Mucosa of descending colon (tissue), 3 donors: ENCODE measurements at regions not wholly inside any gene's neighbourhood (a gene's known extent, or its start where the extent isn't known, plus 50 kb on each side); places are given as distances from the start of the nearest gene placed in this dataset.
"Not testable (repeated sequence)": the region's sequence is repeated elsewhere in the genome, so short reads cannot be mapped to it uniquely, and the experiment has no call there.

ENCODE experiments used
- ATAC-seq: fragments of 200-7000 bp; cut with Tn5 transposase; one replicate; pipeline ENCODE4 v1.9.1; 2020; ENCODE audit warnings: mild to moderate bottlenecking, moderate library complexity
- DNase-seq, 3 donors: peaks; one replicate each; pipeline ENCODE4 v3.0.0-alpha.2; 2020
- H3K36me3 ChIP-seq: fragments of 200-600 bp; one replicate; pipeline ENCODE4 v1.8.0; 2021; ENCODE audit warnings: low read depth, mild to moderate bottlenecking
- H3K4me1 ChIP-seq: fragments of 200-600 bp; one replicate; pipeline ENCODE4 v1.8.0; 2021; ENCODE audit warnings: low read depth, mild to moderate bottlenecking
- H3K4me3 ChIP-seq: fragments of 200-600 bp; one replicate; pipeline ENCODE4 v1.8.0; 2021; ENCODE audit warnings: mild to moderate bottlenecking
- H3K9me3 ChIP-seq: fragments of 200-600 bp; one replicate; pipeline ENCODE4 v1.8.0; 2021; ENCODE audit warnings: mild to moderate bottlenecking
- intact Hi-C, 2 donors: fragments of 100-400 bp; cut with DNase I in 1 of 2; cut with micrococcal nuclease in 1 of 2; formaldehyde crosslinking; loops; one replicate each; pipeline versions ENCODE4 v1.11.0 to v1.11.1; 2022; cut with DNase I, micrococcal nuclease
- TF ChIP-seq, protein P1 (sequence below): fragments of 200-600 bp; IDR thresholded peaks from one replicate; pipeline ENCODE4 v1.8.0; 2022; ENCODE audit warnings: antibody characterized with exemption, mild to moderate bottlenecking
- donor health status: DM: no; HTN: no; CAD: no; lungs with moderate emphysema.
- donor health status: DM: no; HTN: no; CAD: no.
- donor health status: DM: no; HTN: yes; CAD: no.

DNA sequence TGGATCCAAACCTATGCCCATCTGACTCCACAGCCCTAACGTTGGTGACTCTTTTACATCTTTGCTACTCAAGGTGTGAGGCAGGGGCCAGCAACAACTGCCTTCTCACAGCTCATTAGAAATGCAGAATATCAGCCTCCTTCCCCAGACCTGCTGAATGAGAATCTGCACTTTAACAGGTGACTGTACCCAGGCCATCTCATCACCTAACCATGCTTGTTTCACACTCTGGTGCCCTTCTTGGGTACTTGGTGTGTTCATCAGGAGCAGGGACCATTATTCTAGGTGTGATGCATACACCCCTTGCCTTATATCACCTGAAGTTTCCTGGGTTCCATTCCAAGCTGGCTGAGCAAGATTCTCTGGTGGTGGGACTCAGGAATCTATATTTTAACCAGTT is 196.3 kb upstream of the LMCD1 start:
- no peaks in the 10 kb centered on the region for H3K9me3 ChIP-seq
- no peaks in the 10 kb centered on the region for H3K36me3 ChIP-seq
- no peaks in the 10 kb centered on the region for H3K4me1 ChIP-seq
- intact Hi-C loops = no loop called here
- TF ChIP-seq, protein P1, sequence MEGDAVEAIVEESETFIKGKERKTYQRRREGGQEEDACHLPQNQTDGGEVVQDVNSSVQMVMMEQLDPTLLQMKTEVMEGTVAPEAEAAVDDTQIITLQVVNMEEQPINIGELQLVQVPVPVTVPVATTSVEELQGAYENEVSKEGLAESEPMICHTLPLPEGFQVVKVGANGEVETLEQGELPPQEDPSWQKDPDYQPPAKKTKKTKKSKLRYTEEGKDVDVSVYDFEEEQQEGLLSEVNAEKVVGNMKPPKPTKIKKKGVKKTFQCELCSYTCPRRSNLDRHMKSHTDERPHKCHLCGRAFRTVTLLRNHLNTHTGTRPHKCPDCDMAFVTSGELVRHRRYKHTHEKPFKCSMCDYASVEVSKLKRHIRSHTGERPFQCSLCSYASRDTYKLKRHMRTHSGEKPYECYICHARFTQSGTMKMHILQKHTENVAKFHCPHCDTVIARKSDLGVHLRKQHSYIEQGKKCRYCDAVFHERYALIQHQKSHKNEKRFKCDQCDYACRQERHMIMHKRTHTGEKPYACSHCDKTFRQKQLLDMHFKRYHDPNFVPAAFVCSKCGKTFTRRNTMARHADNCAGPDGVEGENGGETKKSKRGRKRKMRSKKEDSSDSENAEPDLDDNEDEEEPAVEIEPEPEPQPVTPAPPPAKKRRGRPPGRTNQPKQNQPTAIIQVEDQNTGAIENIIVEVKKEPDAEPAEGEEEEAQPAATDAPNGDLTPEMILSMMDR = no peak
- no peak for DNase-seq
- H3K4me3 ChIP-seq = no peak overlapping the region
- ATAC-seq = no peak

DNA sequence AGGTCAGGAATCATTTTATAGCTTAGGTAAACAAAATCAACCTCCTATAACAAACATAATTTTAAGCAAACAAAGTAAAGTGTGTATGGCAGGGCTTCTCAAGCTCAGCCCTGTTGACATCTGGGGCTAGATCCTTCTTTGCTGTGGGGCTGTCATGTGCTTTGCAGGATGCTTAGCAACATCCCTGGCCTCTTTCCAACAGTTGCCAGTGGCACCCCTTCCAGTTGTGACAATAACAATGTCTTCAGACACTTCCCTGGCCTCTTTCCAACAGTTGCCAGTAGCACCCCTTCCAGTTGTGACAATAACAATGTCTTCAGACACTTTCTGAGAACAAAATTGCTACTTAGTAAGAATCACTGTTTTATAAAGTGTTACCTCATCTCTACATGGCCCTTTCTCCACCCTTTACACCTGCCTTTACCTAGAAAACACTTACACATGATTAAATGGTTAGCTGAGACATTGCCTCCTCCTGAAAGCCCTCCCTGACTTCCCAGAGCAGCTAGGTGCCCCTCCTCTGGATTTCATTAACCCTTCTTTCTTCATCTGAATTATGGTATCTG is 194.0 kb upstream of the LMCD1 start:
- Histone ChIP-seq H3K4me3 (no peak overlapping the region), H3K36me3 (no peaks in the 10 kb centered on the region), H3K4me1 (no peaks in the 10 kb centered on the region), H3K9me3 (no peaks in the 10 kb centered on the region)
- TF ChIP-seq, protein P1 = no peak
- no peak for ATAC-seq
- DNase-seq = no peak
- intact Hi-C loops = no loop called here

DNA sequence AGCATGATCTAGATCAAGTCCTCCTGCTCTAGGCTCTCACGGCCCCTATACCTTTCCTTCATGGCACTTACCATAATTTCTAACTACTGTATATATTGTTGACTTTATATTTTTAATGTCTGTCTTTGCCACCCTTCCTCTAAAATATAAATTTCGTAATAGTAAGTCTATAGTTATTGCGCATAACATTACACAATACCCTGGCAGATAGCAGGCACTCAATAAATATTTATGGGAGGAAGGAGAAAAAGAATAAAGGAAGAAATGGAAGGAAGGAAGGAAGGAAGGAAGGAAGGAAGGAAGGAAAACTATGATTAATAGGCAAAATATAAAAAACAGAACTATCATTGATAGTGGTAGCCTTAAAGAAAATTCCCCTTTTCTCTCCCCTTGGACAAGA is 190.3 kb upstream of the LMCD1 start:
- Histone ChIP-seq H3K36me3 (no peaks in the 10 kb centered on the region), H3K9me3 (no peaks in the 10 kb centered on the region), H3K4me3 (no peak overlapping the region), H3K4me1 (no peaks in the 10 kb centered on the region)
- no peak for ATAC-seq
- DNase-seq = no peak
- TF ChIP-seq, protein P1 = no peak
- intact Hi-C loops = no loop called here

DNA sequence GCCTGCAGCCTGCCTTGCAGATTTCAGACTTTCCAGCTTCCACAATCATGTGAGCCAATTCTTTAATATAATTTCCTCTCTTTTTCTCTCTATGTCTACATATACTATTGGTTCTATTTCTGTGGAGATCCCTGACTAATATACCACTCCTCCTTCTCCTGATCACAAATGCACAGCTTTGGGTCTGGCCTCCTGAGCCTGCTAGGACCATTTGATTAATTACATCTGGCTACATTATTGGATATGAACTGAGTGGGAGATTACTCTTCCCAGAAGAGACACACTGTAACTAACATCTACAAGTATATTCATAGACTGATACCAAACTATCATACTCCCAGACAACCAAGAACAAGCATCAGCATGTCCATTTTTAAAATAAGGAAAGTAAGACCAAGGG is 188.9 kb upstream of the LMCD1 start:
- ATAC-seq (no peak), DNase-seq (no peak)
- Histone ChIP-seq H3K4me3 (no peak overlapping the region), H3K4me1 (no peaks in the 10 kb centered on the region), H3K36me3 (no peaks in the 10 kb centered on the region), H3K9me3 (no peaks in the 10 kb centered on the region)
- TF ChIP-seq, protein P1 = no peak
- intact Hi-C loops = no loop called here

DNA sequence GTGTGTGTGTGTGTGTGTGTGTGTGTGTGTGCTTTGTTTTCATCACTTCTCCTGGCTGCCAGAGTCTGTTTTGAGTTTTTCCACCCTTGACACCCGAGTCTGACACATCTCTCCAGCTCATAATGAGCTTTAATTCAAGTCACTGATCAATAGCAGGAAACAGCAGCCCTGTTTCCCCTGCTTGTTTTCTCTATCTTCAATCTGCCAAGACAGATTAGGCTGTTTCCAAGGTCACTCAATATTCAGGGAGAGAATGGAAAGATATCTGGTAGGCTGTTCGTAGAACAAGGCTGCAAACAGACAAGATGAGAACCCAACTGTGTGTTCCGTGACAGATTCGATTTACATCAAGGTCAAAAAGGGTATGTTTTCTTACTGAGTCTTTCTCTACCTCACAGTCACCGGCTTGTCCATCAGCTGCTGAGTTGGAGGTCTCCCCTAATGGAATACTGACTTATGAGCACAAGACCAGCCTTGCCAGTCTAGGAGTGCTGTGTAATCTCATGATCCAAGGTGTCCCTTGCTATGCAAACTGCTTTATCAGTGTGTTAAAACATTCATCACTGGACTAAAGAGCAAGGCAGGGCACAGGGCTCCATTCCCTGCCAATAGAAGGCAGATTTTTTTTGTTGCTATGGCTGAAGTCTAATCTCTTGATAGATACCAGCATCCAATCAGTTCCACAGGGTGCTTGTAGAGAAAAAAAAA is 187.9 kb upstream of the LMCD1 start:
- DNase-seq = no peak
- TF ChIP-seq, protein P1 = no peak
- intact Hi-C loops = no loop called here

DNA sequence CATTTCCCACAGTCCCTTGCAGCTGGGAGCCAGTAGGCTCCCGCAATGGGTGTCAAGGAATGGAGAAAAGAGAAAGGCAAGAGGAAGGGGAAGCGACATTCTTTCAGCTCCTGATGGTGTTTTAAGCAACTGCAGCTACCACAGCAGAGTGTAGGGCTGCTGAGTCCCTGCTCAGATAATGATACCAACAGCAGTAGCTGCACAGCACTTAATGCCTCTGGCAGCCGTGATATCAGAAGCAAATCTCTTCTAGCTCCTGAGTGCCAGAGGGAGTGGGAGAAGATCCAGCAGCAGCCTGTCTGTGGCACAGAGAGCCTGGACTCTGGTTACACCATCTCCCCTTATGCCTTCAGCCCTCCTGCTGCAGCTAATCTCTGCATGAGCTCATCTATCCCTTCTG is 186.1 kb upstream of the LMCD1 start:
- H3K4me3 ChIP-seq, H3K4me1 ChIP-seq, intact Hi-C loops, DNase-seq, ATAC-seq, H3K36me3 ChIP-seq, H3K9me3 ChIP-seq: not testable (repeated sequence)

More for the DNA sequence above, 187.9 kb upstream of the LMCD1 start:
- Histone ChIP-seq H3K36me3 (no peaks in the 10 kb centered on the region), H3K4me1 (no peaks in the 10 kb centered on the region), H3K9me3 (no peaks in the 10 kb centered on the region), H3K4me3 (no peak overlapping the region)
- ATAC-seq = no peak
